HepG2 (cell line): ENCODE measurements at regions not wholly inside any gene's neighbourhood (a gene's known extent, or its start where the extent isn't known, plus 50 kb on each side); places are given as distances from the start of the nearest gene placed in this dataset.
A peak's percentile ranks its signal among the peaks of the same experiment; 100 is the strongest.

Experiments used
- ATF1 ChIP-seq: IDR thresholded peaks from 2 replicates; pipeline ENCODE4 v1.6.1; 2016; ENCODE audit warnings: mild to moderate bottlenecking, control low read depth
- BORCS8-MEF2B ChIP-seq: sonication (generic); formaldehyde crosslinking; IDR thresholded peaks from 2 replicates; pipeline ENCODE4 v1.8.0; 2022; ENCODE audit warnings: mild to moderate bottlenecking, missing genetic modification reagents
- KDM5A ChIP-seq: fragments of 200-600 bp; sonication (generic); IDR thresholded peaks from 2 replicates; pipeline ENCODE4 v1.7.0; 2018; ENCODE audit warnings: antibody characterized with exemption, mild to moderate bottlenecking, low read length, borderline replicate concordance
- MED8 ChIP-seq: sonication (generic); formaldehyde crosslinking; IDR thresholded peaks from 2 replicates; pipeline ENCODE4 v1.8.1; 2023; ENCODE audit warnings: mild to moderate bottlenecking, missing genetic modification reagents; ENCODE audit not compliant: insufficient replicate concordance
- MEIS1 ChIP-seq: sonication (generic); formaldehyde crosslinking; IDR thresholded peaks from 2 replicates; pipeline ENCODE4 v1.9.0; 2021; ENCODE audit warnings: mild to moderate bottlenecking, missing genetic modification reagents, moderate library complexity, borderline replicate concordance
- NONO ChIP-seq, 2 experiments: fragments of 450-650 bp in 1 of 2; sonication (generic) in 1 of 2; formaldehyde crosslinking in 1 of 2; IDR thresholded peaks in 1 of 2; conservative IDR thresholded peaks in 1 of 2; 2 replicates each; pipeline versions ENCODE4 v1.6.1 to v1.8.0; 2017 to 2022; ENCODE audit warnings: mild to moderate bottlenecking in 1 of 2, missing genetic modification reagents in 1 of 2, moderate library complexity in 1 of 2
- PHF21A ChIP-seq: sonication (generic); formaldehyde crosslinking; IDR thresholded peaks from 2 replicates; pipeline ENCODE4 v1.5.0; 2020; ENCODE audit warnings: mild to moderate bottlenecking, missing genetic modification reagents
- SALL2 ChIP-seq: sonication (generic); formaldehyde crosslinking; IDR thresholded peaks from 2 replicates; pipeline ENCODE4 v1.8.1; 2023; ENCODE audit warnings: mild to moderate bottlenecking, missing genetic modification reagents, inconsistent platforms
- TBX3 ChIP-seq: fragments of 450-650 bp; IDR thresholded peaks from 2 replicates; pipeline ENCODE4 v1.6.1; 2017; ENCODE audit warnings: antibody characterized with exemption, mild to moderate bottlenecking, inconsistent platforms, borderline replicate concordance
- TEAD3 ChIP-seq: optimal IDR thresholded peaks from 2 replicates; pipeline ENCODE3; 2016; ENCODE audit warnings: borderline replicate concordance
- ZFP62 ChIP-seq: sonication (generic); formaldehyde crosslinking; IDR thresholded peaks from 2 replicates; pipeline ENCODE4 v1.4.0; 2020; ENCODE audit warnings: missing genetic modification reagents
- ZFP82 ChIP-seq: sonication (generic); formaldehyde crosslinking; IDR thresholded peaks from 2 replicates; pipeline ENCODE4 v1.5.1; 2020; ENCODE audit warnings: mild to moderate bottlenecking, missing genetic modification reagents, borderline replicate concordance
- ZFP90 ChIP-seq: sonication (generic); formaldehyde crosslinking; IDR thresholded peaks from 2 replicates; pipeline ENCODE4 v1.8.0; 2022; ENCODE audit warnings: missing genetic modification reagents, mild to moderate bottlenecking, inconsistent platforms, borderline replicate concordance
- ZFX ChIP-seq: sonication (generic); formaldehyde crosslinking; IDR thresholded peaks from 2 replicates; pipeline ENCODE4 v1.4.0; 2020; ENCODE audit warnings: mild to moderate bottlenecking, low read depth, missing genetic modification reagents, moderate library complexity
- ZNF121 ChIP-seq: sonication (generic); formaldehyde crosslinking; IDR thresholded peaks from 2 replicates; pipeline ENCODE4 v1.5.0; 2020; ENCODE audit warnings: mild to moderate bottlenecking, missing genetic modification reagents
- ZNF292 ChIP-seq: sonication (generic); formaldehyde crosslinking; IDR thresholded peaks from 2 replicates; pipeline ENCODE4 v1.8.1; 2022; ENCODE audit warnings: mild to moderate bottlenecking, low read depth, missing genetic modification reagents, borderline replicate concordance
- ZNF430 ChIP-seq: sonication (generic); formaldehyde crosslinking; IDR thresholded peaks from 2 replicates; pipeline ENCODE4 v1.9.0; 2021; ENCODE audit warnings: mild to moderate bottlenecking, missing genetic modification reagents
- ZNF567 ChIP-seq: sonication (generic); formaldehyde crosslinking; IDR thresholded peaks from 2 replicates; pipeline ENCODE4 v1.8.1; 2023; ENCODE audit warnings: mild to moderate bottlenecking, missing genetic modification reagents, borderline replicate concordance
- ZNF629 ChIP-seq: sonication (generic); formaldehyde crosslinking; conservative IDR thresholded peaks from 2 replicates; pipeline ENCODE4 v1.5.0; 2020; ENCODE audit warnings: missing genetic modification reagents
- ZZZ3 ChIP-seq: sonication (generic); formaldehyde crosslinking; IDR thresholded peaks from 2 replicates; pipeline ENCODE4 v1.4.0; 2020; ENCODE audit warnings: missing genetic modification reagents, mild to moderate bottlenecking, borderline replicate concordance
- TF ChIP-seq, protein P1 (sequence below): sonication (generic); formaldehyde crosslinking; IDR thresholded peaks from 2 replicates; pipeline ENCODE4 v1.9.0; 2021; ENCODE audit warnings: mild to moderate bottlenecking, missing genetic modification reagents
- TF ChIP-seq, protein P2 (sequence below): sonication (generic); formaldehyde crosslinking; IDR thresholded peaks from 2 replicates; pipeline ENCODE4 v1.5.0; 2020; ENCODE audit warnings: missing genetic modification reagents

DNA sequence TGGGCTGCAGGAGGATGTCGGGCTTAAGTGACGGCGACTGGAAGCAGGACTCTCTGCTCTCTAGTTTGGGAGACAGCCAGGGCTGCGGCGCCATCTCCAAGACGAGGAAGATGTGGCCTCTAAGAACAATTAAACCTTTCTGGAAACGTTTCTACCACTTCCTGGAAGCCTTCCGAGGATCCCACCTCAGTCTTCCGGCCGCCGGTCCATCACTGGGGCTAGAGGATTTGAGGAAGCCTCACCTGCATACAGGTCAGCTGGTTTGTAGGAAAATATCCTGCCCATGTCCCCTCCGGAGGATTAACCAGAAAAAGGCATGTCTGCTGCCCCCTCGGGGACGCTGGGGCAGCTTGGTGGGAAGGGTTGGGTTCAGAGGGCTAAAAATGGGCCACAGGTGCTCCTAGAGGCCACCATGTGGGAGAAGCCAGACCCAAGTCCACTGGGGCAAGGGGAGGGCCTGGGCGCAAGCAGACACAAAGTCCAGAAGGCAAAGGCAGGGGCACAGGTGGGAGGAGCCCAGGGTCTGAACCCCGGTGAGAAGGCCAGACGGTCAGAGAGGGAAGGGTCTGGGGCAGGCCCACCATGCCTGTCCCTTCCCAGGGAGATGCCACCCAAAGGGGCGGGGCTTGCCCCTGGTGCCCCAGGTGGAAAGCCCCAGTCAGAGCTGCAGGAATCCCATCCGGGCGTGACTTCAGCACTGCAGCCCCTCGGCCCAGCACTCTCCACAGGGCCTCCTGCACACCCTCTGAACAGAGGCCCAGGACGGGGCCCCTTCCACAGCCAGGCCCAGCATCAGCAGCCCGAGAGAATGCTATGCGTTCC, 82.2 kb upstream of the ID2 start (continued):
- TF ChIP-seq, protein P1, sequence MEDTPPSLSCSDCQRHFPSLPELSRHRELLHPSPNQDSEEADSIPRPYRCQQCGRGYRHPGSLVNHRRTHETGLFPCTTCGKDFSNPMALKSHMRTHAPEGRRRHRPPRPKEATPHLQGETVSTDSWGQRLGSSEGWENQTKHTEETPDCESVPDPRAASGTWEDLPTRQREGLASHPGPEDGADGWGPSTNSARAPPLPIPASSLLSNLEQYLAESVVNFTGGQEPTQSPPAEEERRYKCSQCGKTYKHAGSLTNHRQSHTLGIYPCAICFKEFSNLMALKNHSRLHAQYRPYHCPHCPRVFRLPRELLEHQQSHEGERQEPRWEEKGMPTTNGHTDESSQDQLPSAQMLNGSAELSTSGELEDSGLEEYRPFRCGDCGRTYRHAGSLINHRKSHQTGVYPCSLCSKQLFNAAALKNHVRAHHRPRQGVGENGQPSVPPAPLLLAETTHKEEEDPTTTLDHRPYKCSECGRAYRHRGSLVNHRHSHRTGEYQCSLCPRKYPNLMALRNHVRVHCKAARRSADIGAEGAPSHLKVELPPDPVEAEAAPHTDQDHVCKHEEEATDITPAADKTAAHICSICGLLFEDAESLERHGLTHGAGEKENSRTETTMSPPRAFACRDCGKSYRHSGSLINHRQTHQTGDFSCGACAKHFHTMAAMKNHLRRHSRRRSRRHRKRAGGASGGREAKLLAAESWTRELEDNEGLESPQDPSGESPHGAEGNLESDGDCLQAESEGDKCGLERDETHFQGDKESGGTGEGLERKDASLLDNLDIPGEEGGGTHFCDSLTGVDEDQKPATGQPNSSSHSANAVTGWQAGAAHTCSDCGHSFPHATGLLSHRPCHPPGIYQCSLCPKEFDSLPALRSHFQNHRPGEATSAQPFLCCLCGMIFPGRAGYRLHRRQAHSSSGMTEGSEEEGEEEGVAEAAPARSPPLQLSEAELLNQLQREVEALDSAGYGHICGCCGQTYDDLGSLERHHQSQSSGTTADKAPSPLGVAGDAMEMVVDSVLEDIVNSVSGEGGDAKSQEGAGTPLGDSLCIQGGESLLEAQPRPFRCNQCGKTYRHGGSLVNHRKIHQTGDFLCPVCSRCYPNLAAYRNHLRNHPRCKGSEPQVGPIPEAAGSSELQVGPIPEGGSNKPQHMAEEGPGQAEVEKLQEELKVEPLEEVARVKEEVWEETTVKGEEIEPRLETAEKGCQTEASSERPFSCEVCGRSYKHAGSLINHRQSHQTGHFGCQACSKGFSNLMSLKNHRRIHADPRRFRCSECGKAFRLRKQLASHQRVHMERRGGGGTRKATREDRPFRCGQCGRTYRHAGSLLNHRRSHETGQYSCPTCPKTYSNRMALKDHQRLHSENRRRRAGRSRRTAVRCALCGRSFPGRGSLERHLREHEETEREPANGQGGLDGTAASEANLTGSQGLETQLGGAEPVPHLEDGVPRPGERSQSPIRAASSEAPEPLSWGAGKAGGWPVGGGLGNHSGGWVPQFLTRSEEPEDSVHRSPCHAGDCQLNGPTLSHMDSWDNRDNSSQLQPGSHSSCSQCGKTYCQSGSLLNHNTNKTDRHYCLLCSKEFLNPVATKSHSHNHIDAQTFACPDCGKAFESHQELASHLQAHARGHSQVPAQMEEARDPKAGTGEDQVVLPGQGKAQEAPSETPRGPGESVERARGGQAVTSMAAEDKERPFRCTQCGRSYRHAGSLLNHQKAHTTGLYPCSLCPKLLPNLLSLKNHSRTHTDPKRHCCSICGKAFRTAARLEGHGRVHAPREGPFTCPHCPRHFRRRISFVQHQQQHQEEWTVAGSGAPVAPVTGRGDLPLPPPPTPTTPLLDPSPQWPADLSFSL (CRISPR knock-in tag): no peak
- TF ChIP-seq ZNF567 (CRISPR knock-in tag): peak; percentile 70; the same call in 1 of the 2 replicates
- TF ChIP-seq TEAD3 (CRISPR knock-in tag): peak; percentile 45
- TF ChIP-seq TBX3: no peak
- TF ChIP-seq ATF1 (CRISPR knock-in tag): no peak
- peak; percentile 62; the same call in 1 of the 2 replicates for TF ChIP-seq ZNF430 (CRISPR knock-in tag)
- TF ChIP-seq ZFP62: no peak
- no peak for TF ChIP-seq ZZZ3
- no peak for TF ChIP-seq NONO (IDR thresholded peaks at IDR 0.05)
- 0 out of 2 replicates have a peak, but pooled peaks have one; percentile 43 for TF ChIP-seq NONO (CRISPR knock-in tag; conservative IDR thresholded peaks at IDR 0.05)
- peak; percentile 79; the same call in 1 of the 2 replicates for TF ChIP-seq ZNF292
- peak; percentile 48; the same call in 1 of the 2 replicates for TF ChIP-seq ZFX (CRISPR knock-in tag)
- TF ChIP-seq MEIS1: no peak
- peak; percentile 88; the same call in 1 of the 2 replicates for TF ChIP-seq BORCS8-MEF2B (CRISPR knock-in tag)
- 0 out of 2 replicates have a peak, but pooled peaks have one; percentile 37 for TF ChIP-seq SALL2
- peak; percentile 79 for TF ChIP-seq PHF21A
- TF ChIP-seq MED8: no peak
- TF ChIP-seq, protein P2, sequence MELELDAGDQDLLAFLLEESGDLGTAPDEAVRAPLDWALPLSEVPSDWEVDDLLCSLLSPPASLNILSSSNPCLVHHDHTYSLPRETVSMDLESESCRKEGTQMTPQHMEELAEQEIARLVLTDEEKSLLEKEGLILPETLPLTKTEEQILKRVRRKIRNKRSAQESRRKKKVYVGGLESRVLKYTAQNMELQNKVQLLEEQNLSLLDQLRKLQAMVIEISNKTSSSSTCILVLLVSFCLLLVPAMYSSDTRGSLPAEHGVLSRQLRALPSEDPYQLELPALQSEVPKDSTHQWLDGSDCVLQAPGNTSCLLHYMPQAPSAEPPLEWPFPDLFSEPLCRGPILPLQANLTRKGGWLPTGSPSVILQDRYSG (CRISPR knock-in tag): 0 out of 2 replicates have a peak, but pooled peaks have one; percentile 59
- TF ChIP-seq ZNF121: no peak
- no peak for TF ChIP-seq KDM5A
- no peak for TF ChIP-seq ZFP82
- TF ChIP-seq ZNF629 (CRISPR knock-in tag): peak; percentile 63
- TF ChIP-seq ZFP90 (CRISPR knock-in tag): 0 out of 2 replicates have a peak, but pooled peaks have one; percentile 38
